Trophoblast cell (in vitro differentiated cells and primary cell): ENCODE measurements at regions not wholly inside any gene's neighbourhood (a gene's known extent, or its start where the extent isn't known, plus 50 kb on each side); places are given as distances from the start of the nearest gene placed in this dataset.

Experiments used
- DNase-seq, 2 donors: peaks; one replicate each; pipeline ENCODE4 v3.0.0-alpha.2; 2016
- H2AFZ ChIP-seq: 2 replicates; pipeline ENCODE4 v1.6.1; 2013; ENCODE audit warnings: low read length, moderate library complexity, mild to moderate bottlenecking; ENCODE audit not compliant: insufficient read depth, poor library complexity
- H2AK5ac ChIP-seq: 2 replicates; pipeline ENCODE4 v1.6.1; 2013; ENCODE audit warnings: mild to moderate bottlenecking, low read length
- H2BK120ac ChIP-seq: 2 replicates; pipeline ENCODE4 v1.6.1; 2013; ENCODE audit warnings: low read length, mild to moderate bottlenecking, moderate library complexity; ENCODE audit not compliant: insufficient read depth, poor library complexity
- H2BK12ac ChIP-seq: 2 replicates; pipeline ENCODE4 v1.6.1; 2013; ENCODE audit warnings: mild to moderate bottlenecking, low read length, moderate library complexity
- H2BK5ac ChIP-seq: 2 replicates; pipeline ENCODE4 v1.6.1; 2013; ENCODE audit warnings: low read length, low read depth, moderate library complexity, mild to moderate bottlenecking; ENCODE audit not compliant: poor library complexity
- H3K14ac ChIP-seq: 2 replicates; pipeline ENCODE4 v1.6.1; 2013; ENCODE audit warnings: mild to moderate bottlenecking, low read length
- H3K18ac ChIP-seq: 2 replicates; pipeline ENCODE4 v1.6.1; 2013; ENCODE audit warnings: mild to moderate bottlenecking, low read length
- H3K23ac ChIP-seq: 2 replicates; pipeline ENCODE4 v1.6.1; 2013; ENCODE audit warnings: low read length
- H3K27ac ChIP-seq: 2 replicates; pipeline ENCODE4 v1.5.1; 2013; ENCODE audit warnings: low read depth, mild to moderate bottlenecking, inconsistent platforms, low read length, moderate library complexity
- H3K27me3 ChIP-seq: 2 replicates; pipeline ENCODE4 v1.6.1; 2013; ENCODE audit warnings: inconsistent platforms, mild to moderate bottlenecking, low read length, moderate library complexity; ENCODE audit not compliant: insufficient read depth
- H3K36me3 ChIP-seq, 2 experiments: 1 replicate in 1 of 2; 2 replicates in 1 of 2; pipeline ENCODE4 v1.6.1; 2013; ENCODE audit warnings: low read length in 2 of 2, mild to moderate bottlenecking in 2 of 2, moderate library complexity in 1 of 2; ENCODE audit not compliant: insufficient read depth in 2 of 2, control insufficient read depth in 1 of 2
- H3K4ac ChIP-seq: 2 replicates; pipeline ENCODE4 v1.6.1; 2013; ENCODE audit warnings: low read depth, mild to moderate bottlenecking, low read length, moderate library complexity
- H3K4me1 ChIP-seq, 2 experiments: 1 replicate in 1 of 2; 2 replicates in 1 of 2; pipeline ENCODE4 v1.6.1; 2013; ENCODE audit warnings: low read length in 2 of 2, mild to moderate bottlenecking in 2 of 2, moderate library complexity in 1 of 2; ENCODE audit not compliant: insufficient read depth in 2 of 2, control insufficient read depth in 1 of 2
- H3K4me2 ChIP-seq: 2 replicates; pipeline ENCODE4 v1.6.1; 2013; ENCODE audit warnings: inconsistent platforms, mild to moderate bottlenecking, low read length, moderate library complexity
- H3K4me3 ChIP-seq: 2 replicates; pipeline ENCODE4 v1.5.1; 2013; ENCODE audit warnings: mild to moderate bottlenecking, low read depth, low read length, inconsistent platforms
- H3K79me1 ChIP-seq: one replicate; pipeline ENCODE4 v1.6.1; 2013; ENCODE audit warnings: low read length
- H3K79me2 ChIP-seq: 2 replicates; pipeline ENCODE4 v1.6.1; 2013; ENCODE audit warnings: low read length, mild to moderate bottlenecking; ENCODE audit not compliant: control insufficient read depth, insufficient read depth, poor library complexity
- H3K9ac ChIP-seq: 2 replicates; pipeline ENCODE4 v1.6.1; 2013; ENCODE audit warnings: mild to moderate bottlenecking, low read length
- H3K9me3 ChIP-seq: 2 replicates; pipeline ENCODE4 v1.6.1; 2013; ENCODE audit warnings: low read depth, mild to moderate bottlenecking, control low read depth, inconsistent platforms, low read length; ENCODE audit not compliant: insufficient read depth
- H4K12ac ChIP-seq: 2 replicates; pipeline ENCODE4 v1.6.1; 2013; ENCODE audit warnings: low read depth, mild to moderate bottlenecking, low read length, moderate library complexity
- H4K8ac ChIP-seq: 2 replicates; pipeline ENCODE4 v1.6.1; 2013; ENCODE audit warnings: low read depth, mild to moderate bottlenecking, low read length, moderate library complexity
- H4K91ac ChIP-seq: one replicate; pipeline ENCODE4 v1.6.1; 2013; ENCODE audit warnings: low read depth, mild to moderate bottlenecking, low read length, moderate library complexity
- WGBS: extraction: QIAGEN DNeasy Blood & Tissue Kit; methylation state at CpG from one replicate; pipeline ENCODE4 v1.1.7; 2013; ENCODE audit warnings: missing lambda C conversion rate; ENCODE audit not compliant: insufficient read length, insufficient coverage; ENCODE audit errors: extremely low coverage; 5-methylcytosine and 5-hydroxymethylcytosine counted together

DNA sequence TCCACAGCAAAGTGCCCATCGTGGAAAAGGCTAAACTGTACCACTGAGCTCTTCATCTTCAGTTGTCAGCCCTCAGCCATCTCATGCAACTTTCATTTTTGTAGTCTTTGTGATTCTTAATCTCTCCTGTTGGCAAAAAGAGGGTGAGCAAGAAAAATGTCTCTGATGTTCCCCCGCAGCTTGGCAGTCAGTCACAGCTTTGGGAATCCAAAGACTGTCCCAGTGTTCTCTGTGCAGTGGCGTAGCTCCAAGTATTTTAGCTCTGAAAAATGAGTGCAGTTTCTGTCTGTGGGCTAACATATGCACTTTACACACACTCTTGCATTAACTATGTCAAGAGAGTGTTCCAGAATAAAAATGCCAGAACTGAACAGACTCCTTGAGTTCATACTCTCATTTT lies 372.2 kb downstream of the TMEM232 start:
- H2AK5ac ChIP-seq, result no peak overlapping the region
- H3K79me1 ChIP-seq, result no peaks in the 10 kb centered on the region
- H2BK5ac ChIP-seq, result no peak overlapping the region
- H3K4me3 ChIP-seq, result no peak overlapping the region
- no CpG with 5 or more reads among the region's 3 CpGs for WGBS
- H3K9me3 ChIP-seq, result no peaks in the 10 kb centered on the region
- H3K27ac ChIP-seq, result no peak overlapping the region
- H4K91ac ChIP-seq, result no peak overlapping the region
- H3K23ac ChIP-seq, result no peak overlapping the region
- H2BK12ac ChIP-seq, result no peak overlapping the region
- H3K79me2 ChIP-seq, result no peaks in the 10 kb centered on the region
- H3K9ac ChIP-seq, result no peak overlapping the region
- no peak overlapping the region for H3K4ac ChIP-seq
- H3K27me3 ChIP-seq, result no peaks in the 10 kb centered on the region
- no peaks in the 10 kb centered on the region for H3K4me1 ChIP-seq
- H3K14ac ChIP-seq, result no peak overlapping the region
- H3K36me3 ChIP-seq, result no peaks in the 10 kb centered on the region
- H3K4me2 ChIP-seq, result no peak overlapping the region
- H3K18ac ChIP-seq, result no peak overlapping the region
- H4K12ac ChIP-seq, result no peak overlapping the region
- H2AFZ ChIP-seq, result no peak overlapping the region
- no peak for DNase-seq
- no peak overlapping the region for H4K8ac ChIP-seq
- no peak overlapping the region for H2BK120ac ChIP-seq

- Histone ChIP-seq H3K79me2 (no peaks in the 10 kb centered on the region), H3K9me3 (no peaks in the 10 kb centered on the region), H3K4me3 (no peak overlapping the region), H3K18ac (no peak overlapping the region), H3K79me1 (no peaks in the 10 kb centered on the region), H4K12ac (no peak overlapping the region), H3K4me2 (no peak overlapping the region), H3K9ac (no peak overlapping the region), H3K27me3 (no peaks in the 10 kb centered on the region), H2BK12ac (no peak overlapping the region), H3K4ac (no peak overlapping the region), H2BK120ac (no peak overlapping the region), H3K4me1 (no peaks in the 10 kb centered on the region), H3K23ac (no peak overlapping the region), H2BK5ac (no peak overlapping the region), H4K8ac (no peak overlapping the region), H3K36me3 (no peaks in the 10 kb centered on the region), H2AK5ac (no peak overlapping the region), H2AFZ (no peak overlapping the region), H3K14ac (no peak overlapping the region), H3K27ac (no peak overlapping the region), H4K91ac (no peak overlapping the region)
- WGBS, result no CpG with 5 or more reads among the region's 8 CpGs
- DNase-seq, result no peak
Measured at GRCh38 chr5:110354915-110355644, 371.4 kb downstream of the TMEM232 start.

DNA sequence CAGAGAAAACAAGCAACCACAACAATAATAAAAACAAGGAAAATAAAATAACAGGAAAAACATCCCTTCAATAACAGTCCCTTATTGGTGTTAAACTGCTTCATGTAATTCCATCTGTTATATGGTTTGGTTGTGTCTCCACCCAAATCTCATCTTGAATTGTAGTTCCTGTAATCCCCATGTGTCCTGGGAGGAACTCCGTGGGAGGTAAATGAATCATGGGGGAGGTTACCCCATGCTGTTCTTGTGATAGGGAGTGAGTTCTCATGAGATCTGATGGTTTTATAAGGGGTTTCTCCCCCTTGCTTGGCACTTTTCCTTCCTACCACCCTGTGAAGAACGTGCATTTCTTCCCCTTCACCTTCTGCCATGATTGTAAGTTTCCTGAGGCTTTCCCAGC lies 369.8 kb downstream of the TMEM232 start:
- Histone ChIP-seq H3K27me3 (no peaks in the 10 kb centered on the region), H4K12ac (no peak overlapping the region), H3K4me1 (peaks cover 0 to 2% of the 10 kb centered on the region in 2 experiments), H4K8ac (no peak overlapping the region), H2AK5ac (no peak overlapping the region), H4K91ac (no peak overlapping the region), H3K9me3 (no peaks in the 10 kb centered on the region), H3K79me2 (no peaks in the 10 kb centered on the region), H3K14ac (no peak overlapping the region), H3K36me3 (no peaks in the 10 kb centered on the region), H3K23ac (no peak overlapping the region), H3K4me2 (no peak overlapping the region), H3K27ac (no peak overlapping the region), H3K79me1 (peaks cover 3% of the 10 kb centered on the region), H3K4me3 (no peak overlapping the region), H2BK12ac (no peak overlapping the region), H3K9ac (no peak overlapping the region), H2BK5ac (no peak overlapping the region), H2BK120ac (no peak overlapping the region), H3K4ac (no peak overlapping the region), H3K18ac (no peak overlapping the region), H2AFZ (no peak overlapping the region)
- DNase-seq, result no peak
- no CpG with 5 or more reads among the region's 2 CpGs for WGBS

DNA sequence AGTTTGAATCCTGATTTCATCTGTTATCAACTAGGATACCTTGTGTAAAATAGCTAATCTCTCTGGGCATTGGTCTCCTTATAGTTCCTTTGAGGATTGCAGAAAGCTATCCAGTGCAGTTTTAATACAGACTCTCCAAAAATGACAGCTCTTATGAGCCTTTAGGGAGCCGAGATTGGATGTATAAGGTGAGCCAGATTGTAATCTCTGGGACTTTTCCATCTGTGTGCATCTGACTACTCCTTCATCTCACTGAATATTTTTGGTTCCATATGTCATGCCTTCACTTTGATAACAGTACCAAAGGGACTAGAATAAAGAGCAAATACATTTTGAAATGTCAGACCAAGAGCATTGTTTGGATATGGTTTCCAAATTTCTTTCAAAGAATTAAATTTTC lies 367.2 kb downstream of the TMEM232 start:
- H3K79me2 ChIP-seq, result no peaks in the 10 kb centered on the region
- no peak overlapping the region for H3K27ac ChIP-seq
- no peak overlapping the region for H4K12ac ChIP-seq
- H4K91ac ChIP-seq, result no peak overlapping the region
- no peak overlapping the region for H3K18ac ChIP-seq
- no peak overlapping the region for H2AK5ac ChIP-seq
- H3K9me3 ChIP-seq, result no peaks in the 10 kb centered on the region
- H3K36me3 ChIP-seq, result no peaks in the 10 kb centered on the region
- peaks cover 3% of the 10 kb centered on the region for H3K79me1 ChIP-seq
- no peak overlapping the region for H2BK12ac ChIP-seq
- no peaks in the 10 kb centered on the region for H3K27me3 ChIP-seq
- H3K23ac ChIP-seq, result no peak overlapping the region
- WGBS, result no CpG with 5 or more reads among the region's 1 CpG
- no peak overlapping the region for H2BK5ac ChIP-seq
- no peak overlapping the region for H3K14ac ChIP-seq
- no peak overlapping the region for H3K9ac ChIP-seq
- H3K4me1 ChIP-seq, result peaks cover 2 to 5% of the 10 kb centered on the region in 2 experiments
- no peak for DNase-seq
- H2AFZ ChIP-seq, result no peak overlapping the region
- H3K4me2 ChIP-seq, result no peak overlapping the region
- H4K8ac ChIP-seq, result no peak overlapping the region
- H3K4ac ChIP-seq, result no peak overlapping the region
- no peak overlapping the region for H2BK120ac ChIP-seq
- H3K4me3 ChIP-seq, result no peak overlapping the region
